ENCODE measurements at regions not wholly inside any gene's neighbourhood (a gene's known extent, or its start where the extent isn't known, plus 50 kb on each side); places are given as distances from the start of the nearest gene placed in this dataset.

GRCh38 chr18:38796762-38797161, 1231.2 kb upstream of the CELF4 start:
- Histone ChIP-seq H3K56ac (replicated peaks; ENCODE audit: insufficient read length, low read depth, low read length) (no peak overlapping the region), H3K79me1 (ENCODE audit: low read depth, low read length) (no peaks in the 10 kb centered on the region), H3K4me3 (ENCODE audit: extremely low read depth in 1 of 4, insufficient read depth in 2 of 4, low read depth in 3 of 4, low read length in 4 of 4) (no peak overlapping the region), H3K14ac (ENCODE audit: insufficient read length) (no peak overlapping the region), H4K5ac (ENCODE audit: insufficient read length, low read depth, low read length) (no peak overlapping the region), H3K23ac (ENCODE audit: insufficient read length) (no peak overlapping the region), H2AFZ (ENCODE audit: low read length) (no peak overlapping the region), H3K23me2 (ENCODE audit: low read depth, low read length) (no peaks in the 10 kb centered on the region), H4K8ac (ENCODE audit: extremely low read depth, insufficient read depth, low read length) (no peak overlapping the region), H2BK5ac (ENCODE audit: low read depth, low read length) (no peak overlapping the region), H2BK20ac (ENCODE audit: low read length) (no peak overlapping the region), H3K9me3 (ENCODE audit: insufficient read depth in 2 of 2, low read depth in 1 of 2, low read length in 1 of 2) (no peaks in the 10 kb centered on the region), H2BK15ac (ENCODE audit: low read length) (no peak overlapping the region), H3K4me1 (replicated peaks in 1 of 4; ENCODE audit: control insufficient read depth in 3 of 4, insufficient read depth in 4 of 4, low read length in 3 of 4) (no peaks in the 10 kb centered on the region), H3K4ac (replicated peaks; ENCODE audit: insufficient read length, low read depth, low read length) (no peak overlapping the region), H3K27ac (ENCODE audit: low read depth, low read length) (no peak overlapping the region), H3K27me3 (replicated peaks in 1 of 4; ENCODE audit: control insufficient read depth in 3 of 4, extremely low read depth in 1 of 4, insufficient read depth in 3 of 4, low read length in 3 of 4) (no peaks in the 10 kb centered on the region), H2BK120ac (replicated peaks; ENCODE audit: low read depth, low read length) (no peak overlapping the region), H2AK5ac (ENCODE audit: low read depth, low read length) (no peak overlapping the region), H2BK12ac (ENCODE audit: low read depth, low read length) (no peak overlapping the region), H3K4me2 (ENCODE audit: insufficient read depth in 1 of 2, low read depth in 2 of 2, low read length in 2 of 2) (no peak overlapping the region), H4K20me1 (replicated peaks in 1 of 2; ENCODE audit: control insufficient read depth in 1 of 2, insufficient read depth in 2 of 2, low read length in 2 of 2) (no peaks in the 10 kb centered on the region), H3K79me2 (ENCODE audit: control insufficient read depth in 1 of 2, insufficient read depth in 2 of 2, low read length in 2 of 2) (no peaks in the 10 kb centered on the region), H4K91ac (replicated peaks; ENCODE audit: insufficient read length, low read length) (no peak overlapping the region), H3K18ac (ENCODE audit: extremely low read depth, low read length) (no peak overlapping the region), H3K9ac (replicated peaks in 1 of 4; ENCODE audit: extremely low read depth in 1 of 4, low read depth in 3 of 4, low read length in 3 of 4) (no peak overlapping the region), H3K36me3 (ENCODE audit: control insufficient read depth in 2 of 4, insufficient read depth in 4 of 4, low read length in 3 of 4) (no peaks in the 10 kb centered on the region)
- DNase-seq (ENCODE audit: low read depth in 1 of 2, low spot score in 2 of 2) (no peak), FAIRE-seq (no peak)
- ChIA-PET POLR2A (ENCODE audit: partially characterized antibody) (no interaction called here), CTCF (ENCODE audit: partially characterized antibody) (no interaction called here)
- TF ChIP-seq CHD2 (IDR thresholded peaks at IDR 0.05; ENCODE audit: low read length) (no peak), TEAD4 (IDR thresholded peaks at IDR 0.05; ENCODE audit: low read depth, low read length) (no peak), CREB1 (IDR thresholded peaks at IDR 0.05) (no peak), GTF2F1 (IDR thresholded peaks at IDR 0.05; ENCODE audit: borderline replicate concordance, low read depth, low read length) (no peak), ASH2L (IDR thresholded peaks at IDR 0.05; ENCODE audit: low read length) (no peak), RXRA (IDR thresholded peaks at IDR 0.05; ENCODE audit: insufficient read depth, low read depth, low read length) (no peak), MAFK (IDR thresholded peaks at IDR 0.05; ENCODE audit: low read depth, low read length) (no peak), BCL11A (IDR thresholded peaks at IDR 0.05; ENCODE audit: low read depth in 2 of 2, low read length in 2 of 2) (no peak)
- 100% methylated on average over 1 of the region's 1 CpG; no CpG with 5 or more reads in 1 of the 2 experiments for WGBS, 2 experiments (ENCODE audit: extremely low coverage in 1 of 2, insufficient coverage in 1 of 2, insufficient read length in 1 of 2, insufficient replicate concordance in 2 of 2, low coverage in 1 of 2, low lambda C conversion rate in 2 of 2, missing lambda C conversion rate in 1 of 2)

Measured in H1 (cell line).